ENCODE measurements at regions not wholly inside any gene's neighbourhood (a gene's known extent, or its start where the extent isn't known, plus 50 kb on each side); places are given as distances from the start of the nearest gene placed in this dataset. TPM values are rescaled to one million over a fixed set of nuclear protein-coding genes. Genes with fewer than 3 reads are reported as not detected.

GRCh38 chr2:111703759-111704158 lies 180.2 kb downstream of the ANAPC1 start:
- no peak for DNase-seq (ENCODE audit: low read depth)

GRCh38 chr2:111704246-111704645 lies 179.7 kb downstream of the ANAPC1 start:
- DNase-seq (ENCODE audit: low read depth) = peak; percentile 91

GRCh38 chr2:111705239-111705638 lies 178.8 kb downstream of the ANAPC1 start:
- no peak for DNase-seq (ENCODE audit: low read depth)

DNA sequence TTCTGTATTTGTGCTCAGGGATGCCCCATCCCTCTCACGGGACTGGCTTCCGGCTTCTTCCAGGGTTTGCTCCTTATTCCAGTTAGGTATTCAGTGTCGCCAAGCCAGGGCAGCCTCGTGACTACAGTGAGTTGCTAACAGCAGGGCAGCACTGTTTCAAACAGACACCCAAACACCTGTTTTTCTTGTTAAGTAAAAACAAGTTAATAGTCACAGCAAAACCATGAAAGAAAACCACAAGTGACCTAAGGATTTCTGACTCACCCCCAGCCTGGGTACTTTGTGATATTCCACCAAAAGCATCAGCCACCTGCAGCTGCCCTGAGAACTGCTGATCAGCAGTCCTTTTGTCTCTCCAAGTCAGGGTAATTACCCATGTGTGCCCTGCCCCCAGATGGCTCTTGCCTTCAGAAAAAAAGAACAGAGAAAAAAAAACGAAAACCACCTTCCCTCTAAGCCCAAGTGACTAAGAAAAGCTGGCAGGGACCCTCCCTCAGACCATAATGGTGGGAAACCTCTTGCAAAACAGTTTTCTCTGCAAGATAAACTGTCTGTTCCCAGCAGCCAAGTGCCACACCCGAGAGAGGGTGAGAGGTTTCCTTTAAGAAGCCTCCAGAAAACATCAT lies 178.2 kb downstream of the ANAPC1 start:
- peak; percentile 100 for DNase-seq (ENCODE audit: low read depth)

GRCh38 chr2:111706481-111707001 lies 177.5 kb downstream of the ANAPC1 start:
- DNase-seq (ENCODE audit: low read depth) = no peak

- no peak for DNase-seq (ENCODE audit: low read depth)
Measured at GRCh38 chr2:111707700-111708099, 176.3 kb downstream of the ANAPC1 start.

DNA sequence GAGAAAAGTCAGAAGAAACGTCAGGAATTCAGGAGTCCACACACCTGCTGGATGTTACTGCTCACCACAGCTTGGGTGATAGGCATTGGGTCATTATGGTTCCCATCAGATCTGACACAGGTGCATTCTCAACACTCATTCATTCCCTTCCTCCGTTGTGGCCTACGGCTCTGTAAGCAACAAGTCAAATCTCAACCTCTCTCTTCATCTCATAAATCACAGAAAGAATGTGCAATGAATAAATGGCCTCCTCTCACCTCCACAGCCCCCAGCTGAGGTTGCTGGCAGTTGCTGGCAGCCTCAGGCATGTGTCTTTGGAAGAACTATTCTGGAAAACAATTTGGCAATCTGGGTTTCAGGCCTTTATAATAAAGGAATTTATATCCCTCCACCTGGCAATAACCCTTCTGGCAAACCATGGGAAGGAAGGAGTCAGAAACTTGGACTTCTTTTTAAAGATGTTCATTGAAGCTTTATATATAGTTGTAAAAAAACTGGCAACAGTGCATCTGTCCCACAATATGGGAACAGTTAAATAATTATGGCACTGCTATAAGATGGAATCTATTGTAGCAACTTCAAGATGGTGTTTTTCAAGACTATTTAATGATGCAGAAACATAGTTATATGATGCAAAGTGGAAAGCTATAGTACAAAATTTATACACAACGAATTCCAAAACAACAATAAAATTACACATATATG lies 175.4 kb downstream of the ANAPC1 start:
- no peak for DNase-seq (ENCODE audit: low read depth)

GRCh38 chr2:111709321-111709720 lies 174.7 kb downstream of the ANAPC1 start:
- no peak for DNase-seq (ENCODE audit: low read depth)

GRCh38 chr2:111710085-111710484 lies 173.9 kb downstream of the ANAPC1 start:
- DNase-seq (ENCODE audit: low read depth) = no peak

DNA sequence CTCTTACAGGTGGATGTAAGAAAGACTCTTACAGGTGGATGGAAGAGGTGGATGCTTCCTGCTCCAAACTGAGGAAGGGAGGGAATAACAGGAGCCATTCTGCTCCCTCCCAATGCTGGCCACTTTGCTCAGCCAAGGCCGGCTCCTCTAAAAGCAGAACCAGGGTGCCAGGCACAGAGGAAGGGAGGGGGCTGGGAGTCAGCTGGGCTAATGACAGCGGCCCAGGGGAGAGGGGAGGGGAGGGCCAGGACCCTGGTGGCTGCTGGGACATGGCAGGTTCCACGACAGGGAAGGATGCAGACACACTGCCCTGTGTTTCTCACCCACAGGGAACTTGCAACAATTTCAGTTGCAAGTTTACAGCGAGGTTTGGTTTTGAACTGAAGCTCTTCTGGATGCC lies 173.4 kb downstream of the ANAPC1 start:
- no peak for DNase-seq (ENCODE audit: low read depth)

DNA sequence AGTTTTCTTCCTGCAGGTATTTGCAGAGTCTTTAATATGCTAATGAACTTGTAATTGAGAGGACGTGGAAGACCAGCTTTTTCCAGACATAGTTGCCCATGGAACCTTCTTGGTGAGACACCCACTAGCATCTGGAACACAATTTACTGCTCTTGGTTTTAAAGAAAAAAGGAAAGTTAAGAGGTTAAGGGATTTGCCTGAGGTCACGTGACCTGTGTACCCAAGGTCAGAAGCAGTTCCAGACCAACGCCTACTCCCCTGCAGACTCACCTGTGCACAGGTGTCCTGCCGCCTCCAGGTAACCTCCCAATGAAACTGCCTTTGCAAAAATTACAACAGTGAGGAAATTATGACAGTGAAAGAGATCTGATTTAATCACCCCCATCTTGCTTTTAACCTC lies 172.7 kb downstream of the ANAPC1 start:
- no peak for DNase-seq (ENCODE audit: low read depth)

DNA sequence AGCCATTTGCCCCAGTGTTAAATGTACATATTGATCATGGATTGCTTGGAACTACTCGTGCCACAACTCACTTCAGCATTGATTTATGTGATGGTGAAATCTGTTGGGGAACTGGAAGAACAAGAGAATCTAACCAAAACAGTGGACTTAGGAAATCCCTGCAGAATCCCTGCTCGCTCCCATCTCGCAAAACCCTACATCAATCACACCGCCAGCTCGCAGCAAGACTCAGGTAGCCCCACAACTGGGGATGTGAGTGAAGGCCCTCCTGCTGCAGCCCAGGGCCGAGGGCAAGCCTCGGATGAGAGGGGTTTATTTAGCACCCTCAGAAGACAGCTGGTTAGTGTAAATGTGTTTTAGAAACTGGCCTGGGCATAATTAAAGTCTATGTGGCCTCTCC lies 171.6 kb downstream of the ANAPC1 start:
- no peak for DNase-seq (ENCODE audit: low read depth)

DNA sequence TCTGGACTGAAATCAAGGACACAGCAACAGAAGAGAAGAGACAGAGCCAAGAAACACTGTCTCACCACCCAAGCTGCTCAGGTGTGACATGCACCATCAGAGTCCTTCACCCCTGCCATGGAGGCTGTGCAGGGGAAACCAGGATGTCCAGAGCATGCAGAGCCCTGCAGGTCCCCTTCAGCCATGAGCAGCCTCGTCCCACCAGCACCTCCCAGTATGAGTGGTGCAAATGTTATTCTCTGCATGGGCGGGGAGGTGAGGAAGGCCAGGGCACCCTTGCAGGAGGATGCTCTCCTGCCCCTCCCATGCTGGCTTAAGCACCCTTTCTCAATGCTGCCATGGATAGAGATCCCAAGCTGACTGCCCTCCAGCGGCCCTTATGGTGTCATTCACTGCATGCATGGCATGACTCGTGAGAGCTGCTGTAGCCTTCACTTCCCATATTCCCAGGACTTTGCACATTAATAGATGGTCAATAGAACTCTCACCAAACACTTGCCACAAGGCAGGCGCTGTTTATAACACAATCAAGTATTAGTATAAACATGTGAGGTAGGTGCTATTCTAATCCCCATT lies 171.0 kb downstream of the ANAPC1 start:
- DNase-seq (ENCODE audit: low read depth) = peak; percentile 21

DNA sequence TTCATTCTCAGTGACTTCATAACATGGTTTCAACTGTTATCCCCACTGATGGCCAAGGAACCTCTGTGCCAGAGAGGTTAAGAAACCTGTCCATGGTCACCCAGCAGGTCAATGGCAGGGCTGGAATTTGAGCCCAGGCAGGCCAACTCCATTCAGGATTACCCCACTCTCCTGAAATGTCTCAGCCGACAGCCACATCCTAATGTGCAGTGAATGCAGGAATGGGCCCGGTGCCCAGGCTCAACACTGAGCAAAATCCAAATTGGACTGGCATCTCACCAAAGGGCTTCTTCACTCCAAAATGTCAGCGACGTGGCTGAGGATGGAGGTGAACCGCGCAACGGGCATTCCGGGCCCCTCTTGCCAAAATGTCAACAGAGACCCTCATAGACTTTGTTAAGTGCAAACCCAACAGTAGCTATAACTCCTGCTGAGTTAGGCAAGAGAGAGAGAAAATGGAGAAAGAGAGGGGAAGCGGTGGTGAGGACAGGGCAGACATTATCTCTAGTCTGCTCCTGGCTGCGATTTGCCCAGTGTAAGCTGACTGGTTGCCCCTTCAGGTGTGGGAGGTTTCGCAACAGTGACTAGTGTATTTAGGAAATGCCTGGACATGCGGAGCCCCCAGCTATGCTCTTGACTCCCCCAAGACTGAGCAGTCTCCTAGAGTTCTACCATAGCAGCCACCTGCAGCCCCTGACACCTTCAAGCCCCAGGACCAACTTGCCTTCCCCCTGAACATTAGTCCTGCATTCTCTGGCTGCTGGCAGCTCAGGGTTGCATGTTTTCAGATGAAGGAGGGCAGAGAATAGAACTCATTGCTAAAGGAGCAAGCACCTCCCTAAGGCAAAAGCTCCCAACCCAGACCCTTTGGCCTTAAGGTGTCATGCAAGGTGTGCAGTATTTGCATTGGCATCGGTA lies 167.7 kb downstream of the ANAPC1 start:
- no peak for DNase-seq (ENCODE audit: low read depth)

DNA sequence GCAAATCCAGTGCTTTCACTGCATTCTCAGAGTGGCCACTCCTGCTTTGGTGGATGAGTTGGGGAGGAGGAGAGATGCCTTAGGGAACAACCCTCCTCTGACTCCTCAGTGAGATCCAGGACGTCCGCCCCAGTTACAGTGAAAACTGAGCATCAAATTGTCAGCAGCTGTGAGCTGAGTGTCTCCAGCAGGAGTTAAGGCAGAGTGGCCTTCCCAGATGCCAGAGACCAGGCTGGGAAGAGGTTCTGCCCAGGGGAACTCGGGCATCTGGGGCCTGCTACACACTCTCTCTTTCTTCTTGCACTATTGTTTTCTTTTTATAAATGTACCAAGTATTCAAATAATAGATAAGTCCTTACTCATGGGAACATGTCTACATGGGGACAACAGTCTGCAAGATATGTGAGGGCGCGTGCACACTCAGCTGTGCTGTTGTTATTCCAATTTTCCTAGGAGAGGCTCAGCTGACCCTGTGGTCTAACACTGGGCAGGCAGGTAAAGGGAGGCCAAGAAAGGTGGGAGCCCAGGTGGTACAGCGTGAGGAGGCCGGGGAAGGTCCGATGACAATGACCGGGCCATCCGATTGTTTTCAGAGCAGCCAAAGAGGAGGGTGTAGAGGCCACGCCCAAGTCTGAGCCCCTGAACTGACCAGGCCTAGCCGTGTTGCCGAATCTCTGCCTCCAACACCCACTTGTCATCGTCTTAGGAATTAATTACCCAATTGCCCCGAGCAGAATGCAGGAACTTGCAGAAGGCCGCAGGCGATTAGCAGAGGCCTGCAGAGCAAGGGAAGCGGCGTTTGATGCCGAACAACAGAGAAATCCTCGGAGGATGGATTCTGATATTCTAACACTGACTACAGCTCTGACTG lies 166.9 kb downstream of the ANAPC1 start:
- DNase-seq (ENCODE audit: low read depth) = no peak

Small RNA genes lying in the stretch of these regions (small RNA-seq; reads per million reads assigned to genes)
- not detected for gene MIR4435-2
